ENCODE measurements at regions not wholly inside any gene's neighbourhood (a gene's known extent, or its start where the extent isn't known, plus 50 kb on each side); places are given as distances from the start of the nearest gene placed in this dataset.
"Not testable (repeated sequence)": the region's sequence is repeated elsewhere in the genome, so short reads cannot be mapped to it uniquely, and the experiment has no call there.

DNA sequence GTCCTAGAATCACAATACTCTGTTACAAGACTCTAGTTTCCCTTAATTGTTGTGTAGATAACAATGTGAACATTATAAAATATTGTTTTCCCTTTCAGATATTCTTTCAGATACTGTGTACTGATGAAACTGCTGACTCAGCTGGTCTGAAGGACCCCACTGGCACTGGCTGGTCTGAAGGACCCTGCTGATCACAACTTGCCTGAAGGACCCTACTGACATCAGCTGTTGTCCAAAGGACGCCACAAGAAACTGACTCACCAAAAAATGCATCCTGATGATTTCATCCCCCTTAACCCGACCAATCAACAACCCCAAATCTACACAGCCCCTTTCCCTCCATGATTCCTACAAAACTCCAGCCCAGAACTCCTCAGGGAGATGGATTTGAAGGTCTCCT, 258.8 kb upstream of the GNPDA2 start:
- H3K36me3 ChIP-seq (ENCODE audit: control insufficient read depth in 2 of 2, insufficient read depth in 2 of 2, low read length in 2 of 2): no peaks in the 10 kb centered on the region
- H3K9me3 ChIP-seq (ENCODE audit: control insufficient read depth in 2 of 2, low read length in 2 of 2): no peaks in the 10 kb centered on the region
- H3K27ac ChIP-seq (ENCODE audit: low read depth in 2 of 2, low read length in 2 of 2): no peak overlapping the region
- H3K4me1 ChIP-seq (ENCODE audit: control insufficient read depth in 2 of 2, insufficient read depth in 2 of 2, low read length in 2 of 2): no peaks in the 10 kb centered on the region
- H3K4me3 ChIP-seq (ENCODE audit: low read length in 2 of 2): no peak overlapping the region
- no peak overlapping the region for H3K9ac ChIP-seq (ENCODE audit: low read depth in 1 of 2, low read length in 2 of 2)
- no peaks in the 10 kb centered on the region for H3K27me3 ChIP-seq (ENCODE audit: control insufficient read depth in 2 of 2, insufficient read depth in 2 of 2, low read length in 2 of 2)

DNA sequence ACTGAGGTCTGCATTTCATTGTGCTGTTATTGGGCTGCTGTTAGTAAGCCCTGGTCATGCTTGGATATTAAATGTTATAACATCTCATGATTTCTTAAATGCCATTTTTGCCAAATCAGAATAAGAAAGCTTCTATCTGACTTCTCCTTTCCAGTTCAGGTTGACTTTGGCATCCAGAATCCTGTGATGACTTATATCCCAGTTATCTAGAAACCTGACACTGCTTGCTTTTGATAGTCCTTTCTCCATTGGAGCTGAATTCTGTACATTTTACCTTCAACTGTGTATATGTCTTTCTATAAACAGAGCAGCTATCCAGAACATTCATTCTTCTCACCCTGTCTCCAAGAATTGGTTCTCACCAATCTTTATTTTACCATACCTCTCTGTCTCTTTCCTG, 257.7 kb upstream of the GNPDA2 start:
- Histone ChIP-seq H3K4me3 (ENCODE audit: low read length in 2 of 2) (no peak overlapping the region), H3K9ac (ENCODE audit: low read depth in 1 of 2, low read length in 2 of 2) (no peak overlapping the region), H3K4me1 (ENCODE audit: control insufficient read depth in 2 of 2, insufficient read depth in 2 of 2, low read length in 2 of 2) (no peaks in the 10 kb centered on the region), H3K27ac (ENCODE audit: low read depth in 2 of 2, low read length in 2 of 2) (no peak overlapping the region), H3K36me3 (ENCODE audit: control insufficient read depth in 2 of 2, insufficient read depth in 2 of 2, low read length in 2 of 2) (no peaks in the 10 kb centered on the region), H3K27me3 (ENCODE audit: control insufficient read depth in 2 of 2, insufficient read depth in 2 of 2, low read length in 2 of 2) (no peaks in the 10 kb centered on the region), H3K9me3 (ENCODE audit: control insufficient read depth in 2 of 2, low read length in 2 of 2) (no peaks in the 10 kb centered on the region)

DNA sequence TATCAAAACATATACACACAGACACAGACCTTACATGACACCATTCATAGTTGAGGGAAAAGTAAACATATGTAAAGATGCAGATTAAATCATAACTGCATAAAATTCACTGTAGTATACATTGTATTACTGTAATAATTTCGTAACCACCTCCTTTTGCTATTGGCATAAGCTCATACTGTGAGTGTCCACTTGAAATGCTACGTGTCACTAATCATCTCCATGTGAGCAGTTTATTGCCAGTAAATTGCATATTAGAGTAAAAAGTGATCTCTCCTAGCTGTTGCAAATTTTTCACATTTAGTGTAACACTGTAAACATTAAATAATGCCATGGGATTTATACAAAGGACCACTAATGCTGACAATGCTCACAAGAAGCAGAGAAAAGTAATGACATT, 256.7 kb upstream of the GNPDA2 start:
- H3K4me1 ChIP-seq (ENCODE audit: control insufficient read depth in 2 of 2, insufficient read depth in 2 of 2, low read length in 2 of 2): no peaks in the 10 kb centered on the region
- no peaks in the 10 kb centered on the region for H3K27me3 ChIP-seq (ENCODE audit: control insufficient read depth in 2 of 2, insufficient read depth in 2 of 2, low read length in 2 of 2)
- H3K9me3 ChIP-seq (ENCODE audit: control insufficient read depth in 2 of 2, low read length in 2 of 2): no peaks in the 10 kb centered on the region
- no peak overlapping the region for H3K9ac ChIP-seq (ENCODE audit: low read depth in 1 of 2, low read length in 2 of 2)
- H3K36me3 ChIP-seq (ENCODE audit: control insufficient read depth in 2 of 2, insufficient read depth in 2 of 2, low read length in 2 of 2): no peaks in the 10 kb centered on the region
- H3K4me3 ChIP-seq (ENCODE audit: low read length in 2 of 2): no peak overlapping the region
- H3K27ac ChIP-seq (ENCODE audit: low read depth in 2 of 2, low read length in 2 of 2): no peak overlapping the region

DNA sequence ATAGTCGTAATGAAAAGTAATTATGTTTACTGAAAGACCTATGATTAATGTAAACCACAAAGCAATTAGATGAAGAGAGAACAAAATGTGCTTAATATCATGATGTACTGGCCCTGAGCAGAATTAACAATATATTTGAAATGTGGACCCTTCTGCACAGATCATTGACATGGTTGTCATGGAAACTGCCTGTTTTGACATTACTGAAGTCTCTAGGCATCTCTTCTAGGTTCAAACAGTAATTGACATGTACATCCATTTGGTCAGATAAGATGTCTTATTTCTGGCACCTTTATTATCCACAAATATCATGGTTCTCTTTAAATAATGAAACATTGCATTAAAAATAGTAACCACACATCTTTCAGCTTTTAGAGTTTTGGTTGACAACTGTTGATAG, 251.7 kb upstream of the GNPDA2 start:
- no peaks in the 10 kb centered on the region for H3K27me3 ChIP-seq (ENCODE audit: control insufficient read depth in 2 of 2, insufficient read depth in 2 of 2, low read length in 2 of 2)
- no peak overlapping the region for H3K4me3 ChIP-seq (ENCODE audit: low read length in 2 of 2)
- no peak overlapping the region for H3K9ac ChIP-seq (ENCODE audit: low read depth in 1 of 2, low read length in 2 of 2)
- H3K9me3 ChIP-seq (ENCODE audit: control insufficient read depth in 2 of 2, low read length in 2 of 2): no peaks in the 10 kb centered on the region
- no peaks in the 10 kb centered on the region for H3K36me3 ChIP-seq (ENCODE audit: control insufficient read depth in 2 of 2, insufficient read depth in 2 of 2, low read length in 2 of 2)
- no peaks in the 10 kb centered on the region for H3K4me1 ChIP-seq (ENCODE audit: control insufficient read depth in 2 of 2, insufficient read depth in 2 of 2, low read length in 2 of 2)
- H3K27ac ChIP-seq (ENCODE audit: low read depth in 2 of 2, low read length in 2 of 2): no peak overlapping the region

DNA sequence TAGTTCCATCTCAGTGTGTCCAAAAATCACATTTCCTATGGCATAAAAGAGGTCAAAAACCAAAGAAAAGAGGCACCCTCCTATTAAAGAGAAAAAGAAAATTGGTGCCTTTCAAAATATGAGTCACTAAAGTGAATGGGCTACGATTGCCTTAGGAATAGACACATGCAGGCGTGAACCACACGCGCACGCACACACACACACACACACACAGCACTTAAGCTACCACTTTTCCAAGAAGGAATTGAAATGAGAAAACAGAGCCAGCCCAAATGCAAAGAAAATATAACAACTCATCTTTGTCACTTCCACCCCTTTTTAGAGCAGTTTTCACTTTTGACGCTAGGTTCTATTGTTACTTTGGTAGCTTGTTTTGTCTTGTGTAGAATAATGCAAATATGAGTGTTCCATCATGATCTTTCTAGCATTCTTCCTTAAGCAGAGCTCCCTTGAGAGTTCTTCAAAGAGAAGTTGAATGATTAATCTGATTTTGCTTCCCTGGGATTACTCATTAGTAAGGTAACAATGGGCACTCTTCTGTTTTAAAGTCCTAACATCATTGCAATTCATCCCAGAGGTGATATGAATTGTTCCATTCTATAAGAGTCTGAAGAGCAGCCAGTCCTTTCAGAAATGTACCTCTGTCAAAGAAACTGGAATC, 239.2 kb upstream of the GNPDA2 start:
- Histone ChIP-seq H3K27me3 (ENCODE audit: control insufficient read depth in 2 of 2, insufficient read depth in 2 of 2, low read length in 2 of 2) (no peaks in the 10 kb centered on the region), H3K4me1 (ENCODE audit: control insufficient read depth in 2 of 2, insufficient read depth in 2 of 2, low read length in 2 of 2) (no peaks in the 10 kb centered on the region), H3K9me3 (ENCODE audit: control insufficient read depth in 2 of 2, low read length in 2 of 2) (no peaks in the 10 kb centered on the region), H3K4me3 (ENCODE audit: low read length in 2 of 2) (no peak overlapping the region), H3K27ac (ENCODE audit: low read depth in 2 of 2, low read length in 2 of 2) (no peak overlapping the region), H3K9ac (ENCODE audit: low read depth in 1 of 2, low read length in 2 of 2) (no peak overlapping the region), H3K36me3 (ENCODE audit: control insufficient read depth in 2 of 2, insufficient read depth in 2 of 2, low read length in 2 of 2) (no peaks in the 10 kb centered on the region)

DNA sequence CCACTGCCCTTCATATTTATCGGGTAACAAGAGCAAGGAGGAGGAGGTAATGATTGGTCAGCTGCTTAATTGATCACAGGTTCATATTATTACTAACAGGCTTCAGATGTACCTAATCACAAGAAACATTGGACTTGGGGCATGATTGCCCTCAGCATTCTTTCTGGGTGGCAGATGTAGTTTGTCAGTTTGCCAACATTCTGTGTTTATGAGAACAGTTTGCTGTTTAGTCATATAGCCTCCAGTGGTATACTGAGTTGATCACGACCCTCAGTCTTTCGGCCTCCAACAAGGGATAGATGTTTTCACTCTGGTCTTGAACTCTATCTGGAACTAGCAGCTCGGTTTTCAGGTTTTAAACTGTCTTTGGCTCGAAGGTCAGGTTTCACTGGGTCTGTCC, 237.7 kb upstream of the GNPDA2 start:
- not testable (repeated sequence) for H3K36me3 ChIP-seq (ENCODE audit: control insufficient read depth in 2 of 2, insufficient read depth in 2 of 2, low read length in 2 of 2); H3K9ac ChIP-seq (ENCODE audit: low read depth in 1 of 2, low read length in 2 of 2); H3K27me3 ChIP-seq (ENCODE audit: control insufficient read depth in 2 of 2, insufficient read depth in 2 of 2, low read length in 2 of 2); H3K27ac ChIP-seq (ENCODE audit: low read depth in 2 of 2, low read length in 2 of 2); H3K9me3 ChIP-seq (ENCODE audit: control insufficient read depth in 2 of 2, low read length in 2 of 2); H3K4me1 ChIP-seq (ENCODE audit: control insufficient read depth in 2 of 2, insufficient read depth in 2 of 2, low read length in 2 of 2); H3K4me3 ChIP-seq (ENCODE audit: low read length in 2 of 2)

DNA sequence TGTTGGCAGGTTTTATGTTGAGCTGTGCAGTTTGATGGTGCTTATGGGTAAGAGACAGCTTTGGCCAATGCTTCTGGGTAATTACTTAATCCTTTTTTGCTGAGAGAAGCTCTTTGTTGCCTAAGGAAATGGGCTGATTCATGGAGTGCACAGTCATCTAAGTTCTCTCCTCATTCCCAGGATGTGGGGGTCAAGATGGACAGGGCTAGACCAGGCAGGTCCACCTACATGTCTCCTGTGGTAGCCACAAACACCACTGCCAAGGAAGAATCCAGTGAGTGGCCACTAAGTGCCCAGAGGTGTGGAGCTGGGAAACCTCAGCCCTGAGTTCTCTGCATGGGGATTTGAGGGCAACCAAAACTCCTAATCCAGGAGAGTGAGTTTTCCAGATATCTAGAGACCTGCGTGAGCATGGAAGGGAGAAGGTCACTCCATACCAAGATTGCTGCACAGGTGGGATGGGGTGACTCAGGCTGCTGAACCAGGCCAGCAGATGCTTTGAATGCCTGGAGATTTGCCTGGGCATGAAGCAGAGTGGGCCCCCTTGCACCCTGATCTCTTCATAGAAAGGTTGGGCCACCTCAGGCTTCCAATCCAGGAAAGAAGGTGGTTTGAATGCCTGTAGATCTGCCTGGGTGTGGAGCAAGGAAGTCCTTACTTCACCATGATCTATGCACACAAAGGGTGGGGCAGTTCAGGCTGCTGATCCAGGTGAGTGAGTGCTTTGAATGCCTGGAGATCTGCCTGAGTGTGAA, 234.8 kb upstream of the GNPDA2 start:
- Histone ChIP-seq H3K27ac (ENCODE audit: low read depth in 2 of 2, low read length in 2 of 2) (no peak overlapping the region), H3K9me3 (ENCODE audit: control insufficient read depth in 2 of 2, low read length in 2 of 2) (no peaks in the 10 kb centered on the region), H3K36me3 (ENCODE audit: control insufficient read depth in 2 of 2, insufficient read depth in 2 of 2, low read length in 2 of 2) (no peaks in the 10 kb centered on the region), H3K27me3 (ENCODE audit: control insufficient read depth in 2 of 2, insufficient read depth in 2 of 2, low read length in 2 of 2) (no peaks in the 10 kb centered on the region), H3K4me3 (ENCODE audit: low read length in 2 of 2) (no peak overlapping the region), H3K4me1 (ENCODE audit: control insufficient read depth in 2 of 2, insufficient read depth in 2 of 2, low read length in 2 of 2) (no peaks in the 10 kb centered on the region), H3K9ac (ENCODE audit: low read depth in 1 of 2, low read length in 2 of 2) (no peak overlapping the region)

DNA sequence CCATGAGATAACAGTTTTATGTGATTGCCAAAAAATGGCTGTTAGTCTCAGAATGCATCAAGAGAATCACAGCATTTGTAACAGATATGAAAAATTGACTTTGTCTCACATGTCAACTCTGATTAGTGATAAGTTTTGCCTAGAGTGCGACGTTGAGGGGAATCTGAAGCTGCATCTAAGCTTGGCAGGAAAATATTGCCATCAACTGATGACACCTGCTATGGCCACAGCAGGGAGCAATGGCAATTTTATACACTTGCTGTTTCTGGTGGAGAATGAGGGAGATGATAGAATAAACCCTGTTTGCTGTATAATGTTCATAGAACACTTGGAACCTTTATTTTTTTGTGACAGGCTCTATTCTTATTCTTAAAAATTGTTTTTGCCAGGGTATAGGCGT, 205.4 kb upstream of the GNPDA2 start:
- H3K4me1 ChIP-seq (ENCODE audit: control insufficient read depth in 2 of 2, insufficient read depth in 2 of 2, low read length in 2 of 2): no peaks in the 10 kb centered on the region
- no peak overlapping the region for H3K27ac ChIP-seq (ENCODE audit: low read depth in 2 of 2, low read length in 2 of 2)
- H3K36me3 ChIP-seq (ENCODE audit: control insufficient read depth in 2 of 2, insufficient read depth in 2 of 2, low read length in 2 of 2): no peaks in the 10 kb centered on the region
- no peaks in the 10 kb centered on the region for H3K27me3 ChIP-seq (ENCODE audit: control insufficient read depth in 2 of 2, insufficient read depth in 2 of 2, low read length in 2 of 2)
- no peak overlapping the region for H3K4me3 ChIP-seq (ENCODE audit: low read length in 2 of 2)
- H3K9ac ChIP-seq (ENCODE audit: low read depth in 1 of 2, low read length in 2 of 2): no peak overlapping the region
- no peaks in the 10 kb centered on the region for H3K9me3 ChIP-seq (ENCODE audit: control insufficient read depth in 2 of 2, low read length in 2 of 2)

DNA sequence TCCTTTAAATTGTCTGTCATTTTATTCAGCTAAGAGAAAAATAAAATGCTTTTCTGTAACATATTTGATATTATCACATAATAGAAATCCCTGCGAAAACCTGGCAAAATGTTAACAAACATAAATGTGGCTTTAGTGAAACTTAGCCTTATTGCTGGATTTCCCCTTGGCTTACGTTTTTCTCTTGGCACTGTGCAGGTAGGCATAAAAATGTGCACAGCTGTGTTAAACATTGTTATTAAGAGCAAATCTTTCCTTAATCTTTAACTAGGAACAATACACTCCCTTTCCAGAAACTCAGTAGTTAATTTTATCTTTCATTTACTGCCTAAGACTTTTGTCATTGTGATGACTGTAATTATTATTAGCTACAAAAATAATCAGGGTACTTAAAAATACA, 202.4 kb upstream of the GNPDA2 start:
- no peaks in the 10 kb centered on the region for H3K27me3 ChIP-seq (ENCODE audit: control insufficient read depth in 2 of 2, insufficient read depth in 2 of 2, low read length in 2 of 2)
- H3K4me1 ChIP-seq (ENCODE audit: control insufficient read depth in 2 of 2, insufficient read depth in 2 of 2, low read length in 2 of 2): no peaks in the 10 kb centered on the region
- no peaks in the 10 kb centered on the region for H3K9me3 ChIP-seq (ENCODE audit: control insufficient read depth in 2 of 2, low read length in 2 of 2)
- H3K4me3 ChIP-seq (ENCODE audit: low read length in 2 of 2): no peak overlapping the region
- no peak overlapping the region for H3K27ac ChIP-seq (ENCODE audit: low read depth in 2 of 2, low read length in 2 of 2)
- no peaks in the 10 kb centered on the region for H3K36me3 ChIP-seq (ENCODE audit: control insufficient read depth in 2 of 2, insufficient read depth in 2 of 2, low read length in 2 of 2)
- H3K9ac ChIP-seq (ENCODE audit: low read depth in 1 of 2, low read length in 2 of 2): no peak overlapping the region

DNA sequence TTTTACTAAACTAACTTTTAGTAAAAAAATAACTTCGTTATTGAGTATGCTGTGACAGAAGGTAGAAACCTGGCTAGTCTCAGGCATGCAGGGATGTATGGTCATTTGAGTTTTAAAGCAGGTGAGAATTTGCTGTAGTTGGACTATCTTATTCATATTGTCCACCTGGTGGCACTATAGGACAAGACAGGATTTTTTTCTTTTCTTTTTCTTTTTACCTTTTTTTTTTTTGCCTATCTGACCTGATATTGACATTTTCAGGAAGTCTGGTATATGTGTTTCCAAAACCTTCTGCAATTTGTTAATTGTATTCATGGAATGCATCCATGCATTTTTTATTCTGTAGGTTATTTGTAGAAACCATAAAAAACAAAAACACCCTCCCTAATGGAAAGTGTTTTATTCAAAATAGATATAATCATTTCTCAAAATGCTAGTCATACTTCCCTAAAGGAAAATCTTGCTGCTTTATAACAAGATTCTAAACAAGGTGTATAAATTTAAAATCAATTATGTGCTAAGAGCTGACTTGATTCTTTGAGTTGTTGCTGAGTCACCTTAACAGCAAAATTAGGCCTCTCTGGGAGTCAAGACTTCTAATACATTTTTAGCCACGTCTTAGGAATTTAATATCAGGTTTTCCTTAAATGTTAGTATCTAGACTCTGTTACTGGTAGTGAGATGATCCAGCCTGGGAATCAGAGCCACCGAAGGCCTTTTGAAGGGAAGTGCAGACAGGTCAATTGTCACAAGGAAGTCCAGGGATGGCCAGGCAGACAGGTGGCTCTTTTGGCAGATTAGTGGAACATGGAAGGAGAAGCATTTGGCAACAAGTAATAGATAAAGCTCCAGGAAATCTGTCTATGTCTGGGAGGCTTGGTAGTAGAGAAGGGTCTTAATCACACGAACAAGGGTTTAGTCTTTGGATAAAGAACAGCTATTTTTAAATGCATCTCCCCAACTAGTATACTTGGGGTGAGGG, 201.3 kb upstream of the GNPDA2 start:
- H3K27me3 ChIP-seq (ENCODE audit: control insufficient read depth in 2 of 2, insufficient read depth in 2 of 2, low read length in 2 of 2): no peaks in the 10 kb centered on the region
- no peaks in the 10 kb centered on the region for H3K36me3 ChIP-seq (ENCODE audit: control insufficient read depth in 2 of 2, insufficient read depth in 2 of 2, low read length in 2 of 2)
- no peak overlapping the region for H3K27ac ChIP-seq (ENCODE audit: low read depth in 2 of 2, low read length in 2 of 2)
- no peak overlapping the region for H3K4me3 ChIP-seq (ENCODE audit: low read length in 2 of 2)
- H3K4me1 ChIP-seq (ENCODE audit: control insufficient read depth in 2 of 2, insufficient read depth in 2 of 2, low read length in 2 of 2): no peaks in the 10 kb centered on the region
- no peaks in the 10 kb centered on the region for H3K9me3 ChIP-seq (ENCODE audit: control insufficient read depth in 2 of 2, low read length in 2 of 2)
- no peak overlapping the region for H3K9ac ChIP-seq (ENCODE audit: low read depth in 1 of 2, low read length in 2 of 2)

All from mucosa of rectum (tissue), 2 donors.